ENCODE measurements at regions not wholly inside any gene's neighbourhood (a gene's known extent, or its start where the extent isn't known, plus 50 kb on each side); places are given as distances from the start of the nearest gene placed in this dataset.

GRCh38 chr4:78707268-78707667 lies 68.9 kb upstream of the BMP2K start:
- Histone ChIP-seq H3K4me2 (ENCODE audit: insufficient read depth, insufficient read length, low read length) (no peak overlapping the region), H2BK12ac (ENCODE audit: insufficient read length, low read depth, low read length) (no peak overlapping the region), H3K27ac (ENCODE audit: insufficient read length, low read depth, low read length) (no peak overlapping the region), H3K14ac (ENCODE audit: insufficient read depth, low read length) (no peak overlapping the region), H3K18ac (ENCODE audit: insufficient read length, low read depth, low read length) (no peak overlapping the region), H3K23ac (ENCODE audit: insufficient read length, low read depth, low read length) (no peak overlapping the region), H2BK120ac (ENCODE audit: low read depth, low read length, poor library complexity, severe bottlenecking) (no peak overlapping the region), H4K8ac (replicated peaks; ENCODE audit: insufficient read length, low read depth, low read length) (no peak overlapping the region), H3K4me1 (ENCODE audit: insufficient read depth, low read length) (peaks cover 7% of the 10 kb centered on the region; the same call in 1 of the 2 replicates), H2AFZ (ENCODE audit: low read length) (peak overlapping the region; percentile 73), H3K9ac (ENCODE audit: extremely low read depth, insufficient read length, low read length) (no peak overlapping the region), H2BK5ac (ENCODE audit: insufficient read length, low read length) (no peak overlapping the region), H4K91ac (ENCODE audit: insufficient read length, low read depth, low read length) (no peak overlapping the region), H3K56ac (ENCODE audit: insufficient read length, low read depth, low read length) (no peak overlapping the region), H2BK15ac (ENCODE audit: low read depth, low read length) (no peak overlapping the region), H2BK20ac (ENCODE audit: low read depth, low read length, poor library complexity, severe bottlenecking) (no peak overlapping the region), H3K27me3 (ENCODE audit: insufficient read depth, low read length) (no peaks in the 10 kb centered on the region), H3K4ac (ENCODE audit: low read depth, low read length) (no peak overlapping the region), H4K5ac (ENCODE audit: insufficient read length, low read depth, low read length) (no peak overlapping the region), H3K79me2 (ENCODE audit: insufficient read depth, low read length) (no peaks in the 10 kb centered on the region), H3K23me2 (ENCODE audit: insufficient read length, low read depth, low read length, poor library complexity, severe bottlenecking) (no peaks in the 10 kb centered on the region), H3K79me1 (ENCODE audit: insufficient read depth, low read depth, low read length, poor library complexity, severe bottlenecking) (no peaks in the 10 kb centered on the region), H3T11ph (ENCODE audit: low read length) (no peak overlapping the region), H3K9me3 (ENCODE audit: control insufficient read depth, low read depth, low read length) (no peaks in the 10 kb centered on the region), H2AK5ac (ENCODE audit: insufficient read length, low read length) (no peak overlapping the region), H4K20me1 (ENCODE audit: control insufficient read depth, insufficient read depth, insufficient read length) (no peaks in the 10 kb centered on the region)
- Mint-ChIP-seq H3K36me3 (ENCODE audit: insufficient read depth in 1 of 3, low read depth in 3 of 3) (peaks cover 0 to 7% (median 0%) of the 10 kb centered on the region in 3 experiments; a peak in 2 of 7 replicates), H3K9me3 (peaks cover 17% of the 10 kb centered on the region in 2 experiments), H3K27me3 (ENCODE audit: low read depth) (no peaks in the 10 kb centered on the region; the same call in 1 of the 2 replicates), H3K4me1 (peaks cover 32 to 34% of the 10 kb centered on the region in 2 experiments), H3K4me3 (no peak overlapping the region; a peak in 1 of 5 replicates), H3K27ac (no peak overlapping the region; a peak in 1 of 7 replicates)
- no CpG with 5 or more reads among the region's 2 CpGs for WGBS (ENCODE audit: extremely low coverage, insufficient read length, low lambda C conversion rate)
- no peak for TF ChIP-seq CTCF (conservative IDR thresholded peaks at IDR 0.05)
- no peak for DNase-seq
